DOHH2 (cell line): ENCODE measurements at regions not wholly inside any gene's neighbourhood (a gene's known extent, or its start where the extent isn't known, plus 50 kb on each side); places are given as distances from the start of the nearest gene placed in this dataset.

Experiments used
- CTCF ChIP-seq: fragments of 200-600 bp; sonication (generic); IDR thresholded peaks from one replicate; pipeline ENCODE4 v1.5.1; 2014; ENCODE audit warnings: antibody characterized with exemption, mild to moderate bottlenecking, low read depth, low read length; ENCODE audit not compliant: poor library complexity, severe bottlenecking
- EZH2phosphoT487 ChIP-seq: fragments of 200-600 bp; sonication (generic); IDR thresholded peaks from 2 replicates; pipeline ENCODE4 v1.6.1; 2017; ENCODE audit warnings: borderline replicate concordance, mild to moderate bottlenecking, antibody characterized with exemption, low read length, moderate library complexity, mixed read lengths

- TF ChIP-seq CTCF (no peak), EZH2phosphoT487 (no peak)
Measured at GRCh38 chr20:23246717-23247664, 103.6 kb upstream of the NXT1 start.
